ENCODE measurements at regions not wholly inside any gene's neighbourhood (a gene's known extent, or its start where the extent isn't known, plus 50 kb on each side); places are given as distances from the start of the nearest gene placed in this dataset.

GRCh38 chr6:95286874-95287273 lies 290.5 kb upstream of the MANEA start:
- intact Hi-C loops (cut with micrococcal nuclease), result no loop called here
- H2BK15ac ChIP-seq (ENCODE audit: low read depth, low read length), result no peak overlapping the region
- dilution Hi-C loops (cut with HindIII; ENCODE audit: low sequenced_read_pairs, unreplicated experiment), result no loop called here
- H2BK20ac ChIP-seq (ENCODE audit: low read depth, low read length), result no peak overlapping the region
- TF ChIP-seq, protein P1, sequence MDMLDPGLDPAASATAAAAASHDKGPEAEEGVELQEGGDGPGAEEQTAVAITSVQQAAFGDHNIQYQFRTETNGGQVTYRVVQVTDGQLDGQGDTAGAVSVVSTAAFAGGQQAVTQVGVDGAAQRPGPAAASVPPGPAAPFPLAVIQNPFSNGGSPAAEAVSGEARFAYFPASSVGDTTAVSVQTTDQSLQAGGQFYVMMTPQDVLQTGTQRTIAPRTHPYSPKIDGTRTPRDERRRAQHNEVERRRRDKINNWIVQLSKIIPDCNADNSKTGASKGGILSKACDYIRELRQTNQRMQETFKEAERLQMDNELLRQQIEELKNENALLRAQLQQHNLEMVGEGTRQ (IDR thresholded peaks at IDR 0.05; ENCODE audit: low read depth, low read length), result no peak
- TF ChIP-seq, protein P2, sequence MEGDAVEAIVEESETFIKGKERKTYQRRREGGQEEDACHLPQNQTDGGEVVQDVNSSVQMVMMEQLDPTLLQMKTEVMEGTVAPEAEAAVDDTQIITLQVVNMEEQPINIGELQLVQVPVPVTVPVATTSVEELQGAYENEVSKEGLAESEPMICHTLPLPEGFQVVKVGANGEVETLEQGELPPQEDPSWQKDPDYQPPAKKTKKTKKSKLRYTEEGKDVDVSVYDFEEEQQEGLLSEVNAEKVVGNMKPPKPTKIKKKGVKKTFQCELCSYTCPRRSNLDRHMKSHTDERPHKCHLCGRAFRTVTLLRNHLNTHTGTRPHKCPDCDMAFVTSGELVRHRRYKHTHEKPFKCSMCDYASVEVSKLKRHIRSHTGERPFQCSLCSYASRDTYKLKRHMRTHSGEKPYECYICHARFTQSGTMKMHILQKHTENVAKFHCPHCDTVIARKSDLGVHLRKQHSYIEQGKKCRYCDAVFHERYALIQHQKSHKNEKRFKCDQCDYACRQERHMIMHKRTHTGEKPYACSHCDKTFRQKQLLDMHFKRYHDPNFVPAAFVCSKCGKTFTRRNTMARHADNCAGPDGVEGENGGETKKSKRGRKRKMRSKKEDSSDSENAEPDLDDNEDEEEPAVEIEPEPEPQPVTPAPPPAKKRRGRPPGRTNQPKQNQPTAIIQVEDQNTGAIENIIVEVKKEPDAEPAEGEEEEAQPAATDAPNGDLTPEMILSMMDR (conservative IDR thresholded peaks at IDR 0.05; ENCODE audit: low read depth, low read length), result no peak
- H3K9me3 ChIP-seq (ENCODE audit: control insufficient read depth, insufficient read depth, low read length), result no peaks in the 10 kb centered on the region
- no peak overlapping the region for H3K18ac ChIP-seq (ENCODE audit: low read depth, low read length)
- ATAC-seq (ENCODE audit: low read depth) (no peak), DNase-seq (no peak)
- no peaks in the 10 kb centered on the region for H3K36me3 ChIP-seq (ENCODE audit: control insufficient read depth, insufficient read depth, low read length)
- H4K20me1 ChIP-seq (ENCODE audit: insufficient read depth, low read length), result no peaks in the 10 kb centered on the region
- H4K91ac ChIP-seq (ENCODE audit: insufficient read depth, low read depth, low read length), result no peak overlapping the region
- no peak overlapping the region for H3K23ac ChIP-seq (ENCODE audit: low read depth, low read length)
- H2BK120ac ChIP-seq (ENCODE audit: low read depth, low read length), result no peak overlapping the region
- no peak overlapping the region for H3K27ac ChIP-seq (ENCODE audit: insufficient read depth, low read length)
- no peak overlapping the region for H3K56ac ChIP-seq (ENCODE audit: extremely low read depth, insufficient read depth, low read length)
- no TSS peak for BruUV-seq (replicated peaks)
- no peak overlapping the region for H3K14ac ChIP-seq (replicated peaks; ENCODE audit: low read depth, low read length)
- no peaks in the 10 kb centered on the region for H3K4me1 ChIP-seq (ENCODE audit: control insufficient read depth, insufficient read depth, low read length)
- no peak overlapping the region for H3K4ac ChIP-seq (ENCODE audit: low read depth, low read length)
- no peaks in the 10 kb centered on the region for H3K27me3 ChIP-seq (ENCODE audit: control insufficient read depth, insufficient read depth, low read length)
- no peak overlapping the region for H3K4me2 ChIP-seq (ENCODE audit: low read depth, low read length)
- H4K8ac ChIP-seq (ENCODE audit: low read depth in 2 of 2, low read length in 2 of 2), result no peak overlapping the region
- H2AFZ ChIP-seq (replicated peaks; ENCODE audit: low read length, poor library complexity), result no peak overlapping the region
- H3K4me3 ChIP-seq (ENCODE audit: insufficient read depth, low read depth, low read length), result no peak overlapping the region
- no peak overlapping the region for H4K5ac ChIP-seq (ENCODE audit: low read depth, low read length)
- POLR2A ChIA-PET (ENCODE audit: unreplicated experiment), result no interaction called here
- H3K9ac ChIP-seq (ENCODE audit: low read depth, low read length), result no peak overlapping the region
- H2BK5ac ChIP-seq (ENCODE audit: low read depth, low read length, poor library complexity, severe bottlenecking), result no peak overlapping the region
- in situ Hi-C loops (cut with MboI; ENCODE audit: low sequenced_read_pairs), result no loop called here
- no peaks in the 10 kb centered on the region for H3K9me1 ChIP-seq (ENCODE audit: insufficient read depth, low read length)
- no peak overlapping the region for H2AK9ac ChIP-seq (replicated peaks; ENCODE audit: low read depth, low read length, poor library complexity)
- CTCF ChIA-PET, result no interaction called here
- no peaks in the 10 kb centered on the region for H3K79me1 ChIP-seq (ENCODE audit: low read depth in 1 of 2, low read length in 2 of 2)
- no peak overlapping the region for H2AK5ac ChIP-seq (ENCODE audit: low read depth, low read length)

Measured in IMR-90 (cell line).